Motor neuron (in vitro differentiated cells): ENCODE measurements at regions not wholly inside any gene's neighbourhood (a gene's known extent, or its start where the extent isn't known, plus 50 kb on each side); places are given as distances from the start of the nearest gene placed in this dataset.
A peak's percentile ranks its signal among the peaks of the same experiment; 100 is the strongest.
"Not testable (repeated sequence)": the region's sequence is repeated elsewhere in the genome, so short reads cannot be mapped to it uniquely, and the experiment has no call there.

Source experiments
- ATAC-seq, 8 experiments: fragments of 200-7000 bp; cut with Tn5 transposase; replicated peaks in 6 of 8; 2 replicates each; pipeline ENCODE4 v1.8.0; 2021; ENCODE audit warnings: mild to moderate bottlenecking in 8 of 8, moderate library complexity in 8 of 8
- H3K27ac ChIP-seq, 2 donors: fragments of 250-450 bp; sonication (Bioruptor Pico); 2 replicates each; pipeline ENCODE4 v1.9.0; 2021; ENCODE audit warnings: antibody characterized with exemption in 2 of 2, mild to moderate bottlenecking in 2 of 2, moderate library complexity in 1 of 2
- H3K4me1 ChIP-seq, 2 donors: fragments of 250-450 bp; sonication (Bioruptor Pico); replicated peaks in 1 of 2; 2 replicates each; pipeline ENCODE4 v1.6.1; 2021; ENCODE audit warnings: antibody characterized with exemption in 2 of 2, mild to moderate bottlenecking in 2 of 2, moderate library complexity in 1 of 2
- H3K4me3 ChIP-seq, 5 donors: fragments of 250-450 bp; sonication (Bioruptor Pico); 2 replicates each; pipeline ENCODE4 v1.9.0; 2021; ENCODE audit warnings: antibody characterized with exemption in 5 of 5, mild to moderate bottlenecking in 5 of 5, moderate library complexity in 4 of 5
- WGBS, 10 experiments: fragments of 450-650 bp; shearing (Covaris generic); methylation state at CpG; one replicate each; pipeline ENCODE4 v1.0.0; 2022; 5-methylcytosine and 5-hydroxymethylcytosine counted together
- in situ Hi-C, 9 experiments: fragments of 400-800 bp; cut with MboI; loops; one replicate each; pipeline ENCODE4 v1.15.0; 2021; ENCODE audit warnings: low sequenced_read_pairs in 9 of 9, low pct_unique_long_range_greater_than_20kb in 2 of 9; ENCODE audit not compliant: unreplicated experiment in 9 of 9

DNA sequence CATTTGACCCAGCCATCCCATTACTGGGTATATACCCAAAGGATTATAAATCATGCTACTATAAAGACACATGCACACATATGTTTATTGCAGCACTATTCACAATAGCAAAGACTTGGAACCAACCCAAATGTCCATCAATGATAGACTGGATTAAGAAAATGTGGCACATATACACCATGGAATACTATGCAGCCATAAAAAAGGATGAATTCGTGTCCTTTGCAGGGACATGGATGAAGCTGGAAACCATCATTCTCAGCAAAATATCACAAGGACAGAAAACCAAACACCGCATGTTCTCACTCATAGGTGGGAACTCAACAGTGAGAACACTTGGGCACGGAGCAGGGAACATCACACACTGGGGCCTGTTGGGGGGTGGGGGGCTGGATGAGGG, 290.0 kb upstream of the HNRNPA3 start:
- H3K4me3 ChIP-seq, H3K27ac ChIP-seq, in situ Hi-C loops, ATAC-seq, H3K4me1 ChIP-seq: not testable (repeated sequence)
- WGBS, 10 experiments, result 100% methylated on average over 1 of the region's 3 CpGs; no CpG with 5 or more reads in 8 of the 10 experiments

DNA sequence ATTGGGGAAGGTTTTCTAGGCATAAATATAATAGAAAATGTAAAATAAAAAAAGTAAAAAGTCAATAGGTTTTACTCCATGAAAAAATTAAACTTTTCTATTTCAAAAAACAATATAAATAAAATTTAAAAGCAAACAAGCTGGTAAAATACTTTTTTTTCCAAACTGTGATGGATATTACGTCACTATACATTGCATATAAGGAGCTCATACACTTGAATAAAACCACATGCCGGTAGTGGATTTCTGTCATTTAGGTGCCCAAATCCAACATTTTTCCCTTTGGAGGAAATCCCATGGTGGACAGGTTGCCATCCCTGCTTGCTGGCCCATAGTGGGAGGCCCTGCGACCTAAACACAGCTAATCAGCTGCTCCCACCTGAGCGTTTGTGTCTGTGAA, 289.4 kb upstream of the HNRNPA3 start:
- no peak for ATAC-seq
- Histone ChIP-seq H3K4me3 (no peak overlapping the region), H3K4me1 (no peaks in the 10 kb centered on the region), H3K27ac (no peak overlapping the region)
- in situ Hi-C loops, result no loop called here
- 66 to 100% (median 92%) methylated on average over 2 to 4 of the region's 4 CpGs; no CpG with 5 or more reads in 2 of the 10 experiments for WGBS, 10 experiments

DNA sequence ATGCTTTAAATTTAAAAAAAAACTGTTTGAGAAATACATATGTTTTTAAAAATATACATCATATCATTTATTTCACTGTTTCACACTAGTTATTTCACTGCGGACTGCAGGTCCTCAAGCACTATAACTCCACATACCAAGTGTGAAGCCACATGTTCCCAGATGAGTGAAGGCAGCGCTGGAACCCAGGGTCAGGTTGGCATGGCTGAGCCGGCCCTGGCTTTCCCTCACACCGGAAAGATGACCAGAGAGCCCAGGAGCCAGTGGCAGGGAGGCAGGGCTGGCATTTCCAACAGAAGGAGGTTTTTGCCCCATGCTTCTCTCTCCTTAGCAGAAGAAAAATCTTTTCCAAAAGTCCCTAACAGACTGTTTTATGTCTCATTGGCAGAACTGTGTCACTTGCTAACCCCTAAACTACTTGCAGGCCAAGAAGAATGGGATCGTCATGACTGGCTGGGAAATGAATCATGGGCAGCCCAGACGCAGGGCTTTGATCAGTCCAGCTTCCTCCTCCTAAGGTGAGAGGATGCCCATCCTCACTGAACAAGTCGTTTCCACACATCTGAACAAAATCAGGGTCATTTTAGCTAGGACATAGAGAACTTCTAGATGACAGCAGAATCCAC, 287.6 kb upstream of the HNRNPA3 start:
- Histone ChIP-seq H3K4me1 (no peaks in the 10 kb centered on the region), H3K27ac (no peak overlapping the region), H3K4me3 (no peak overlapping the region)
- WGBS, 10 experiments, result 14 to 100% (median 83%) methylated on average over 1 to 5 of the region's 7 CpGs; no CpG with 5 or more reads in 1 of the 10 experiments
- in situ Hi-C loops, result no loop called here
- ATAC-seq, result no peak

DNA sequence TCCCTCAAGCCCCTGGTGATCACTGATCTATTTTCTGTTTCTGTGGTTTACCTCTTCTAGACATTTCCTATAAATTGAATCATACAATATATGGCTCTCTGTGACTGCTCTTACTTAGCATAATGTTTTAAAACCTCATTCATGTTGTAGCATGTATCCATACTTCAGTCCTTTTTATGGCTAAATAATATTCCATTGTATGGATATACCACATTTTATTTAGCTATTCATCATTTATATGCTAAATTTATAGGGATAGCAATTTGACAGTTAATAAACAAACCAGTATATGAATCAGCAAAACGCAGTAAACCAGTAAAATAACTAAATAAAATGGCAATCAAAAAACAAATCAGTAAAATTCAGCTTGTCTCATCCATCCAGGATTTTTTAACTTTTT, 286.1 kb upstream of the HNRNPA3 start:
- Histone ChIP-seq H3K4me3 (no peak overlapping the region), H3K27ac (no peak overlapping the region), H3K4me1 (peaks cover 0 to 3% of the 10 kb centered on the region in 2 donors)
- ATAC-seq, result no peak
- 0 to 86% (median 21%) methylated on average over 1 of the region's 1 CpG; no CpG with 5 or more reads in 2 of the 10 experiments for WGBS, 10 experiments
- in situ Hi-C loops, result no loop called here

DNA sequence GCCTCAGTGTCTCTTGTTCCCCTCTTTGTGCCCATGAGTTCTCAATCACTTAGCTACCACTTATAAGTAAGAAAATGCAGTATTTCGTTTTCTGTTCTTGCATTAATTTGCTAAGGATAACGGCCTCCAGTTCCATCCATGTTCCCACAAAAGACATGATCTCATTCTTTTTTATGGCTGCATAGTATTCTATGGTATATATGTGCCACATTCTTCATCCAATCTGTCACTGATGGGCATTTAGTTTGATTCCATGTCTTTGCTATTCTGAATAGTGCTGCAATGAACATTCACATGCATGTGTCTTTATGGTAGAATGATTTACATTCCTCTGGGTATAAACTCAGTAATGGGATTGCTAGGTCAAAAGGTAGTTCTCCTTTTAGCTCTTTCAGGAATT, 283.2 kb upstream of the HNRNPA3 start:
- 21 to 100% (median 75%) methylated on average over 1 to 2 of the region's 2 CpGs for WGBS, 10 experiments
- ATAC-seq, H3K4me3 ChIP-seq, H3K27ac ChIP-seq, in situ Hi-C loops: not testable (repeated sequence)
- peaks cover 4 to 11% of the 10 kb centered on the region in 2 donors for H3K4me1 ChIP-seq

DNA sequence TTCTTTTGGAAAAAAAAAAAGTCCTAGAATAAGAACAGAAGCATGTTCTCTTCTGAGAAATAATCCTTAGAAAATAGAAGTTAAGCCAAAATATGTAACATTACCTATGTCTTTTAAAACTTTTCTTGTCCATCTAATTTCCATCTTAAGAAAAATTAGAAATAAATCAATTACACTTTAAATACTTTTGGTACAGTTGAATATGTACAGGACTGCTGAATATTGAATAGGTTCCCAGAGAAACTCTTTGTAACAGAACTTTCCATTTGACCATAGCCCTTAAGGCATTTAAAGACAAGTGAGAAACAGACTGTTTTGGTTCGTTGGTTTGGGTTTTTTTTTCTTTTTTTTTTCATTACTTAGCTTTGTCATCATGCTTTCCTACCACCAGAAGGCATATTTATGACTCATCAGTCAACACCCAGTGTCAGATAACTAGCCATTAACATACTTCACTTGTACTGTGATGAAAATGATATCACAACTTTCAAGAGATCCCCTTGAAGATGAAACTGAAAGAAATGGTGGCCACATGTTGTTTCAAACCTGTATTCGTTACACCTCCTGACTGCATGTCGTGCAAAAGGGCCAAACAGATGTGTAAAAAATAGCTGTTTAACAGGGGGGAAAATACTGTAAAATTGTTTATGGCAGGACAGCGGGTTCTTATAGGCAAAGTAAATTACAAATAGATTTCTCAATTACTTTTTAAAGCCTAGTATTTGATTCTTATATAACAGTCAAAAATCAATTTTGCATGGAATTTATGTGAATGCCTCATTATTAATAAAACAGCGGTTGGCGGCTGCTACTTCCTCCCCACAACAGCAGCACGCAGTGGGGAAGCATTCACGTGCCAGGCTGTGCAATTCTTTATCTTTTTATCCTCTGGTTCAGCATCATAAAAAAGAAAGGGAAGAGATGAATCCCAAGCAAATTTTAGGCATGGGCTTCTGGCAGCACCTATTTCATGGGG, 280.7 kb upstream of the HNRNPA3 start:
- WGBS, 10 experiments, result 27 to 97% (median 73%) methylated on average over 1 to 8 of the region's 8 CpGs
- ATAC-seq, result peak; percentile 65 to 98 (median 84)
- in situ Hi-C loops, result no loop called here

DNA sequence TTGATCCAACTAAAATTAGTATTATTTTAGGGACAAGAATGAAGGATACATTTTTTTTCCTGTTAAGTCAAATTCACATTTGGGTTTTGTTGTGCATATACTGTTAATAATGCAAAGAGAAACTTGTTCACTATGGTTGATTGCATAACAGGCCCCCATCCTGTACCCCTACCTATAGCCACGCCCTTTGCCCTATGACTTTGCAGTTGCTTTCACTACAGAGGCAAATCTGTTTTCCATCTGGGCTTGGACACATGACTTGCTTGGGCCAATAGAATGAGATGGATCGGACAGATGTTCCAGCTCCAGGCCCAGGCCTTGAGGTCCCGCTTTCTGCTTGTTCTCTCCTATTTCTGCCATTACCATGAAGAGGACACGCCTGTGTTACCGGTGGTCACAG, 278.5 kb upstream of the HNRNPA3 start:
- Histone ChIP-seq H3K4me1 (peaks cover 4 to 16% of the 10 kb centered on the region in 2 donors), H3K4me3 (no peak overlapping the region), H3K27ac (no peak overlapping the region)
- ATAC-seq, result no peak
- WGBS, 10 experiments, result 72 to 100% (median 90%) methylated on average over 1 to 3 of the region's 5 CpGs; no CpG with 5 or more reads in 1 of the 10 experiments
- in situ Hi-C loops, result no loop called here

More for the DNA sequence above, 280.7 kb upstream of the HNRNPA3 start:
- H3K27ac ChIP-seq, result no peak overlapping the region
- peaks cover 4 to 11% of the 10 kb centered on the region in 2 donors for H3K4me1 ChIP-seq
- H3K4me3 ChIP-seq, result no peak overlapping the region

DNA sequence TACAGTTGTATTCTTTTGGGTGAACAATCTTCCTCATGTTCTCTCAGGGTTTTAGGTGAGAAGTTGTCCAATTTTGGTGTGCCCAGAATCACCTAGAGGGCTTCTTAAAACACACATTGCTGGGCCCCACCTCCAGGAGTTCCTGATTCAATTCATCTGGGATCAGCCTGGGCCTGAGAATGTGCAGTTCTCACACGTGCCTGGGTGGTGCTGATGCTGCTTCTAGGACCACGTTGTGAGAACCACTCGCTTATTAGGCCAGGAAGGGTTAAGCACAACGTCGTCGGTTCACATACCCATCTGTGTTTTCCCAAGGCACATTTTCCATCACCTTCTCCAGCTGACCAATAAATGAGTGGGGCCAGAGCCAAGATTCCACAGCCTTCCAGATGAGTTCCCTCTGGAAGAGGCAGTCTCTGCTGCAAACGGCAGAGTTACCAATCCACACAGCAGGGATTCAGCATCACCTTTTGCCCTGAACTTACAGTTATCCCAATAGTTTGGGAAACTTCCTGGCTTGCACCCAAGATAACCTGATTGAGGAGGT, 277.7 kb upstream of the HNRNPA3 start:
- H3K4me3 ChIP-seq, result no peak overlapping the region
- in situ Hi-C loops, result no loop called here
- H3K4me1 ChIP-seq, result peaks cover 4 to 24% of the 10 kb centered on the region in 2 donors
- WGBS, 10 experiments, result 10 to 81% (median 51%) methylated on average over 1 to 7 of the region's 7 CpGs; no CpG with 5 or more reads in 4 of the 10 experiments
- H3K27ac ChIP-seq, result no peak overlapping the region
- ATAC-seq, result no peak

DNA sequence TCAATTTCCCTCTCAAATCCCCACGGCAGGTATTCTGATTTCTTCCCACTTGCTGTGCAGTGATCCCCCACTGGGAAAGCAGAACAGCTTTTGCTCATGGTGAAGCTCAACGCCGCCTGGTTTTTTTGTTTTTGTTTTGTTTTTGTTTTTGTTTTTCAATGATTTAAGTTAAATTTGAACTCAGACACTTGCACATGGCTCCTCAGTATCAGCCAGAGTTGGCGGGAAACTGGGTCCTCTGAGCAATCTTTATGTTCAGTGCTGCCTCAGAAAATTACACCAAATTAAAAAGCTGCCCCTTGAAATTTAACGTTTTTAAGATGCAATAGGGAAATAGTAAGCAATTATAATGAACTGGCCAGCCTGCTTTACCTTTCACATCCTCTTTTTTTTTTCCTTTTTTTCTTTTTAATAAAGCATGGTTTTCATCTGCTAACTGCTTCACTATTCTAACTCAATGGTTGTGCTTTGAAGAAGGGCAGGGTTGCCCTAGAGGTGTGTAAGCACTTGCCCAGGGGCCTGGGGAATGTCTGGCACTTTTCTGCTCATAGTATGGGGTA, 277.0 kb upstream of the HNRNPA3 start:
- Histone ChIP-seq H3K4me3 (no peak overlapping the region), H3K27ac (no peak overlapping the region), H3K4me1 (peaks cover 4 to 31% of the 10 kb centered on the region in 2 donors)
- ATAC-seq, result no peak
- 58 to 95% (median 79%) methylated on average over 1 to 5 of the region's 5 CpGs for WGBS, 10 experiments
- in situ Hi-C loops, result no loop called here

DNA sequence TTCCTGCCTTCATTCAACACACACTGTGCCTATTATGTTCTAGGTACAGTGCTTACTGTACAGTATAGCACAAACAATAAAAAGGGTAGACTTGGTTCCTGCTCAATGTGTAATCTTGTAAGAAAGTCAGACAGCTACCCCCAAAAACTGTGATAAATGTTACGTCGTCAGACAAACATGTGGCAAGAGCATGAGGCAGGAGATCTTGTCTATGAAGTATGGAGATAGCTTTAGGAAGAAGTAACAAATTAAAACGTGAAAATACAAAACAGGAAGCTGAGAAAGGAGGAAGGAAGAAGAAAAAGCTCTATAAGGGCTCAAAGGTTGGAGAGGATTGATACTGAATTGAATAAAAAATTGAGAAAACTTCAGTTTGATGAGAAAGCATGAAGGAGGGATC, 276.2 kb upstream of the HNRNPA3 start:
- Histone ChIP-seq H3K27ac (no peak overlapping the region), H3K4me1 (peaks cover 4 to 29% of the 10 kb centered on the region in 2 donors), H3K4me3 (no peak overlapping the region)
- WGBS, 10 experiments, result 29 to 92% (median 72%) methylated on average over 1 to 3 of the region's 3 CpGs
- no peak for ATAC-seq
- in situ Hi-C loops, result no loop called here

DNA sequence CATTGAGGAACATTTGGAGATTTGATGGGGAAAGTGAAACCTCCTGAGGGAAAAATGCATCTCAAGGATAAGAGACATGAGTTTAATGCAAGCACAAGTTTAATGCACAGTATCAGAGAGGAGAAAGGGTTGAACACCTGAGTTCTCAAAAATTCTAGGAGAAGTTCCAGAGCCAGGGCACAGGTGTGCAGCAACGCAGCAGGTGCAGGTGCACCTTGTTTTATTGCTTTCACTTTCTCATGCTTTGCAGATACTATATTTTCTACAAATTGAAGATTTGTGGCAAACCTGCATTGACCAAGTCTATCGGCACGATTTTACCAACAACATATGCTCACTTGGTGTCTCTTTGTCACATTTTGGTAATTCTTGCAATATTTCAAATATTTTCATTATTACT, 267.6 kb upstream of the HNRNPA3 start:
- no peak for ATAC-seq
- WGBS, 10 experiments, result 30 to 100% (median 97%) methylated on average over 1 to 3 of the region's 3 CpGs; no CpG with 5 or more reads in 2 of the 10 experiments
- Histone ChIP-seq H3K27ac (no peak overlapping the region), H3K4me3 (no peak overlapping the region), H3K4me1 (peaks cover 0 to 6% of the 10 kb centered on the region in 2 donors)
- in situ Hi-C loops, result no loop called here

DNA sequence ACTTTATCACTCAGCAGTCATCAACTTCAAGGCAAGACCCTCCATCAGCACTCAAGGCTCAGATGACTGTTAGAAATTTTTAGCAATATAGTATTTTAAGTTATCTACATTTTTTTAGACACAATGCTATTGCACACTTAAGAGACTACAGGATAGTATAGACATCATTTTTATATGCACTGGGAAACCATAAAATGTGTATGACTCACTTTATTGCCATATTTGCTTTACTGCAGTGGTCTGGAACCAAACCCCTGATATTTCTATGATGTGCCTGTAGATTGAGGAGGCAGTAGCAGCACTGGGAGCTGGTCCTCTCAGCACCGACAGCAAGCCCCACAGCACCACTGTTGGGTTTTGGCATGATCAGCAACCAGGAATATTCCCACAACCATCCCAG, 264.8 kb upstream of the HNRNPA3 start:
- no peak overlapping the region for H3K4me3 ChIP-seq
- H3K27ac ChIP-seq, result no peak overlapping the region
- 33 to 100% (median 77%) methylated on average over 1 of the region's 1 CpG; no CpG with 5 or more reads in 5 of the 10 experiments for WGBS, 10 experiments
- ATAC-seq, result no peak
- H3K4me1 ChIP-seq, result no peaks in the 10 kb centered on the region
- in situ Hi-C loops, result no loop called here

DNA sequence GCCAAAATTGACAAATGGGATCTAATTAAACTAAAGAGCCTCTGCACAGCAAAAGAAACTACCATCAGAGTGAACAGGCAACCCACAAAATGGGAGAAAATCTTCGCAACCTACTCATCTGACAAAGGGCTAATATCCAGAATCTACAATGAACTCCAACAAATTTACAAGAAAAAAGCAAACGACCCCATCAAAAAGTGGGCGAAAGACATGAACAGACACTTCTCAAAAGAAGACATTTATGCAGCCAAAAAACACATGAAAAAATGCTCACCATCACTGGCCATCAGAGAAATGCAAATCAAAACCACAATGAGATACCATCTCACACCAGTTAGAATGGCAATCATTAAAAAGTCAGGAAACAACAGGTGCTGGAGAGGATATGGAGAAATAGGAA, 261.4 kb upstream of the HNRNPA3 start:
- H3K4me1 ChIP-seq, in situ Hi-C loops, H3K27ac ChIP-seq, H3K4me3 ChIP-seq, ATAC-seq: not testable (repeated sequence)
- no CpG with 5 or more reads among the region's 3 CpGs for WGBS, 10 experiments
